ENCODE measurements at regions not wholly inside any gene's neighbourhood (a gene's known extent, or its start where the extent isn't known, plus 50 kb on each side); places are given as distances from the start of the nearest gene placed in this dataset.

GRCh38 chr10:91137822-91138221, 82.6 kb upstream of the PCGF5 start:
- DNase-seq (ENCODE audit: low read depth), result no peak

GRCh38 chr10:91140995-91141549, 79.4 kb upstream of the PCGF5 start:
- DNase-seq (ENCODE audit: low read depth), result no peak

GRCh38 chr10:91144961-91145360, 75.5 kb upstream of the PCGF5 start:
- no peak for DNase-seq (ENCODE audit: low read depth)

- no peak for DNase-seq (ENCODE audit: low read depth)
These were observed 74.3 kb upstream of the PCGF5 start for GRCh38 chr10:91146146-91146545.

GRCh38 chr10:91149550-91149949, 70.9 kb upstream of the PCGF5 start:
- DNase-seq (ENCODE audit: low read depth), result no peak

GRCh38 chr10:91150631-91151030, 69.8 kb upstream of the PCGF5 start:
- DNase-seq (ENCODE audit: low read depth), result no peak

GRCh38 chr10:91153508-91153907, 67.0 kb upstream of the PCGF5 start:
- DNase-seq (ENCODE audit: low read depth), result no peak

- DNase-seq (ENCODE audit: low read depth), result no peak
These were observed 65.6 kb upstream of the PCGF5 start for GRCh38 chr10:91154842-91155241.

- DNase-seq (ENCODE audit: low read depth), result no peak
These were observed 64.3 kb upstream of the PCGF5 start for GRCh38 chr10:91156196-91156595.

- no peak for DNase-seq (ENCODE audit: low read depth)
These were observed 61.1 kb upstream of the PCGF5 start for GRCh38 chr10:91159254-91159783.

- no peak for DNase-seq (ENCODE audit: low read depth)
These were observed 58.4 kb upstream of the PCGF5 start for GRCh38 chr10:91162050-91162494.

GRCh38 chr10:91162495-91163268, 57.8 kb upstream of the PCGF5 start:
- DNase-seq (ENCODE audit: low read depth), result peak; percentile 24

GRCh38 chr10:91163269-91163868, 57.1 kb upstream of the PCGF5 start:
- peak; percentile 27 for DNase-seq (ENCODE audit: low read depth)

- DNase-seq (ENCODE audit: low read depth), result peak; percentile 55
These were observed 56.5 kb upstream of the PCGF5 start for GRCh38 chr10:91163869-91164474.

- DNase-seq (ENCODE audit: low read depth), result no peak
These were observed 55.9 kb upstream of the PCGF5 start for GRCh38 chr10:91164520-91165065.

- DNase-seq (ENCODE audit: low read depth), result no peak
These were observed 53.1 kb upstream of the PCGF5 start for GRCh38 chr10:91167406-91167805.

- no peak for DNase-seq (ENCODE audit: low read depth)
These were observed 50.0 kb upstream of the PCGF5 start for GRCh38 chr10:91170418-91170817.
